ENCODE measurements at regions not wholly inside any gene's neighbourhood (a gene's known extent, or its start where the extent isn't known, plus 50 kb on each side); places are given as distances from the start of the nearest gene placed in this dataset.

GRCh38 chr9:1871626-1872419 lies 143.3 kb upstream of the SMARCA2 start:
- TF ChIP-seq CTCF (conservative IDR thresholded peaks at IDR 0.05; ENCODE audit: low read length) (no peak), EZH2phosphoT487 (IDR thresholded peaks at IDR 0.05; ENCODE audit: borderline replicate concordance, low read depth, low read length) (no peak)

Data from OCI-LY7 (cell line).